ENCODE measurements at regions not wholly inside any gene's neighbourhood (a gene's known extent, or its start where the extent isn't known, plus 50 kb on each side); places are given as distances from the start of the nearest gene placed in this dataset.
"Not testable (repeated sequence)": the region's sequence is repeated elsewhere in the genome, so short reads cannot be mapped to it uniquely, and the experiment has no call there.

DNA sequence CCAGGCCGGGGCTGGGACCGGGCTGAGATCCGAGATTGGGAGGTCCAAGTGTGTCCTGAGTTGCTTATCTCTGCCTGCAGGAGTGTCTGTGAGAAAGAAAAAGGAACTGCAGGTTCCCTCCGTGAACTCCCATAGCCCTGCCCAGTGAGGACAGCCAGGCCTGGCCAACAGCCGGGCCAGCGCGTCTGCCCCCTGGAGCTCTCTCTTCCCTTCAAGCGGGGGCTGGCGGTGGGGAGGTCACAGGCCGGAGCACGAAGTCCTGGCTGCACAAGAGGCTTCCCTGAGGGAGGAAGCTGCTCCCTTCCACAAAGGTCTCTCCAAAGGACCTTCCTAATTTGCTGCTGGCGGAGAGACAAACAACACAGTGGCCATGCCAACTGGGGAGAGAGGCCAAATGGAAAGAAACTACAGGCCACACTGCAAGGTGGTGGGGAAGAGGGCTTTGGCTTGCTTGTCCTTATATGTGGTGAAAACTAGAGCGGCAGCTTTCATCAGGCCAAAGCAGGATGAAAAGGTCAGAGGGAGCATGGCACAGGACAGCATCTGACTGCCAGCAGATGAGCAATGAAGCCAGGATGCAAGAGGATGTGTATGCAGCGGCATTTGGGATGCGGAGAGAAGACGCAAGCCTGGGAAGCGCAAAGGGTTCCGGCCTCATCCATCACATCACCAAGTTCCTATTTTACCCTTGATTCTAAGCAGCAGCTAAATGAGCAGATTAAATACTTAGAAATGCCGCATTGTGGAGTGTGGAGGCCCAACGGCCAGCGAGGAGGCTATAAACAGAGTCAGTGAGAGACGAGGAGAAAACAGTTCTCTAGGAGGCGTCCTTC lies 260.0 kb downstream of the ERMARD start:
- peak in 7 of 14 donors; percentile 16 to 35 (median 19) for DNase-seq

DNA sequence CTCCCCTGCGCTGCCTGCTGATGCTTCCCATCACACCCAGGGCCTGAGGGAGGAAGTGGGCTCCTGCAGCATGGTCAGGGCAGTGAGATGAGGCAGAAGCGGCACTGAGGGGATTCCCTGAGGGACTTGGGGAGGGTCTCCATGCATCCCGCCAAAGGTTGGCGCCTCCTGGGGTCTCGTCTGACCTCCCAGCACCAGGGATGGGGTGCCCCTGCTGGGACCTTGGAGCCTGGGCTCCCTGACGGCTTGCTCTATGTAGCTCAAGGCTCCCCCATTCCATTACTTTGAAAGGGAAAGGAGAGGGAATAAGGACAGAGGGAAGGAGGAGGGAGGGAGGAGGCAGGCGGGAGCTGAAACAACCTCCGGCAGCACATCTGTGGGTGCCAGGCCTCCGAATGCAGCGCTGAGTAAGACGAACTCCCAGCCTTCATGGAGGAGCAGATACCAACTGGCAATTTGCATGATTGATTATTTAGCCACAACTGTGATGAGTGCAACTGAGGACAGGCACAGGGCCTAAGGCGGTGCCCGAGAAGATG lies 259.3 kb downstream of the ERMARD start:
- DNase-seq = no peak

DNA sequence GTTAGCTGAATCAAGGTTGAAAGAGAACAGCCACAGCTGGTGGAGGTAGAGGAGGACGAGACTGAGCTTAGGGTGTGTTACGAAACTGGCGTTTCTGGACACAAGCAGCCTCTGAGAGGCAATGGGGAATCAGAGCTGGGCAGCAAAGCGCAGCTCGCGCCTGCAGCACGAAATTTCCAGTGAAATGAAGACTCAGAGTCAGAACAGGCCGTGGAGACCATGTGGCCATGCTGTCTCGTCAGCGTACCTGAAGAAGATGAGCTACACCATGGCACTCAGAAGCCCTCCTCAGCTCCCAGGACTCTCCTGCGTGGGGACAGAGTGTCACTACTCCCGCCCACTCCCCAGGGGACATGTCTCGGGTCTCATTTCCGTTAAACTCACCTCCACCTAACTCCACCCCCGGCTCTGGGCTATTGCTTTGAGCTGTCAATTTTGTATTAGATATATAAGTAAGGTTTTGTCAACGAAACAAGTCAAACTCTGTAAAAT lies 256.9 kb downstream of the ERMARD start:
- no peak for DNase-seq

DNA sequence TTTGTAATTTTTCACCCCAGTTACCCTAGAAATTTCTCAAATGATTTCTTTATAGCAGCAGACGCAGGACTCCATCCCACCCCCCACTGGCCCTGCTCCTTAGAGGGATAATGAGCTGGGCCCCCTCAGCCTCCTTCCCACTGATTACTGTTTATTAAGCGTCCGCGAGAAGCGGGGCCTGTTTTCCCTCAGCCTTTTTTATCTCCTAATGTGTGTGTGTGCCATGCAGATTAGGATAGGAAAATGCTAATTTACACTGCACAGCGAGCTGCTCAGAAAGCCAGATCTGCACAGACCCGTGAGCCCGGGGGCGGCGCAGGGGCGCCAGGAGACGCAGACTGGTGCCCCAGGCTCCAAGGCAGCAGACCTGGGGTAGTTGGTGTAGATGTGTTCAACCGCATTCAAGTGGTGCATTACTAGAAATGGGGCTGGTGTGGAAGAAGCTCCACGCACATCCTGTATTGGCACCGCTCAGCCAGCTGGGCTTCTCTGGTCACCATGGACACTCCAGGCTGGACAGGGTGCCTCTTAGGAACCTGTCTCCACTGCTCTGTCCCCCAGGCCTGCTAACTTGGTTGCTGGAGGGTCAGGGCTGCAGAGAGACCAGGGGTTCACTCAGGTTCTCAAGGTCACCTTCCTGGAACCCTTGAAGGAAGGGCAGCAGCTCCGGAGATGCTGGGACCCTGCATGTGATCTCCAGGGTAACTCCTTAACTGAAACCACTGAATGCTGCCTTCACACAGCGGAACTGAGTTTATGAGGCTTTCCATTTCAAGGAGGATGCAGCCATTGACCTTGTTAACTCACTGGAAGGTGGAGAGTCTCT lies 256.3 kb downstream of the ERMARD start:
- no peak for DNase-seq

DNA sequence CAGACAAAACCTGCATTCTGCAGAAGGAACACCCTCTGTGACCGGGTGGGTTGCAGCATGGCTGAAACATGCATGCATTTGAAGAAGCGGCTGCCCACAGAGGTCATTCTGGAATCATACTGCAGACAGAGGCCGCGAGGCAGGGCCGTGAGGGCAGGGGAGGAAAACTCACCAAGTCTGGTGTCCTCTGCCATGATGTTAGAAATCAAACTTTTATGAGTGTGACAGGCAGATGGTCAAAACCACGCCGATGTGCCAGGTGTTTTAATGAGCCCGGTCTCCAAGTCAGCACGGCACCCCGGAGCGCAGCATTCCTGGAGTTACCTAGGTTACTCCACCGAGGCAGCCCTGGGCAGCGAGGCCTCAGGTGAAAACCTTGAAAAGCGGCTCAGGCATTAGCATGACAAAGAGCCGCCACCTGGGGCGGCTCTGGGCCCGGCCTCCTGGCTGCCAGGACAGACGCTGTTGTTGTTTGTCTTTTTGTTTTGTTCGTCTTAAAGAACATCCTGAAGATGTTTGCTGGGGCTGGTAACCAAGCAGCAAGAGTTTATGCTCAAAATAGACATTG lies 255.6 kb downstream of the ERMARD start:
- DNase-seq = no peak

DNA sequence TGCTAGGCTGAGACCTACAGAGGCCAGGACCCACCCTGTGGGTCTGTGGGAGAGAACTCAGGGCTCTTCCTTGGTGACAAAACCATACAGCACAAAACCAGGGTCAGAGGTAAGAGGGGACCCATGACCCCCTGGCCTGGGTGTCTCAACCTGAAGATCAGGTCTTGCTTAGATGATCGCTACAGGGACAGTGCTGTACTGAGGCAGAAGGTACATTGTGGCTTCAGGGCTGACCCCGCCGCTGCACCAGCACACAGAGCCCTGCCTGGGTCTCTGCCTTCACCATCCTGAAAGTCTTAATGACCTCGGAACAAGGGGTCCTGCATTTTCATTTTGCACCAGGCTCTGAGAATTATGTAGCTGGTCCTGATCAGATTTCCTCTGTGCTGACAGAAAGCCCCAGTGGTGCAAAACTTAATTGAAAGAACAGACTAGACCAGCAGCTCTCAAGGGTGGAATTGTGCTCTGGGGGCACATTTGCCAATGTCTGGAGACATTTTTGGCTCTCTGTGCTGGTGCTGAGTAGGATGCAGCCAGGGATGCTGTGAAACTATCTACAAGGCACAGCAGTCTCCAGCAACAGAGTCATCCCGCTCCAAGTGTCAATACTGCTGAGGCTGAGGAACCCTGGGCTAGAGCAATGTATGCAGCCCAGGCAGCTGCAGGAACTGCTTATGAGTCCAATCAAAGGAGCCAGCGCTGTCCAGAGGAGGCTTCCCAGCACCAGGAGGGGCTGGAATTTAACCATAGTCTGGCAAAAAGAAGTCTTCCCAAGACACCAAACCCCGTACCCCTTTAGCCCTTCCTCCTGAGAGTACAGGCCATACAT lies 254.9 kb downstream of the ERMARD start:
- DNase-seq = no peak

DNA sequence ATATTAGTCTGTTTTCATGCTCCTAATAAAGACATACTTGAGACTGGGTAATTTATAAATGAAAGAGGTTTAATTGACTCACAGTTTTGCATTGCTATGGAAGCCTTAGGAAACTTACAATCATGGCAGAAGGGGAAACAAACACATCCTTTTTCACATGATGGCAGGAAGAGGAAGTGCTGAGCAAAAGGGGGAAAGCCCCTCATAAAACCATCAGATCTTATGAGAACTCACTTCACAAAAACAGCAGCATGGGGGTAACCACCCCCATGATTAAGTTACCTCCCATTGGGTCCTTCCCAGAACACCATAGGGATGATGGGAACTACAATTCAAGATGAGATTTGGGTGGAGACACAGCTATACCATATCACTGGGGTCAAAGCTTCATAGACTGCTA lies 254.2 kb downstream of the ERMARD start:
- no peak for DNase-seq

DNA sequence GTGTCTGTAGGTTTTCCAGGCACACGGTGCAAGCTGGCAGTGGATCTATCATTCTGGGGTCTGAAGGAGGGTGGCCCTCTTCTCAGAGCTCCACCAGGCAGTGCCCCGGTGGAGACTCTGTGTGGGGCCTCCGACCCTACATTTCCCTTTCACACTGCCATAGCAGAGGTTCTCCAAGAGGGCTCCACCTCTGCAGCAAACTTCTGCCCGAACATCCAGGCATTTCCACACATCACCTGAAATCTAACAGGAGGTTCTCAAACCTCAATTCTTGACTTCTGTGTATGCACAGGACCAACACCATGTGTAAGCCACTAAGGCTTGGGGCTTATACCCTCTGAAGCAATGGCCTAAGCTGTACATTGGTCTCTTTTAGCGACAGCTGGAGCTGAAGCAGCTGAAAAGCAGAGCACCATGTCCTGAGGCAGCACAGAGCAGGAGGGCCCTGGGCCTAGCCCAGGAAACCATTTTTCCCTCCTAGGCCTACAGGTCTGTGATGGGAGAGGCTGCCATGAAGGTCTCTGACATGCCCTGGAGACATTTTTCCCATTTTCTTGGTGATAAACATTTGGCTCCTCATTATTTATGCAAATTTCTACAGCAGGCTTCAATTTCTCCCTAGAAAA lies 253.3 kb downstream of the ERMARD start:
- DNase-seq = no peak

DNA sequence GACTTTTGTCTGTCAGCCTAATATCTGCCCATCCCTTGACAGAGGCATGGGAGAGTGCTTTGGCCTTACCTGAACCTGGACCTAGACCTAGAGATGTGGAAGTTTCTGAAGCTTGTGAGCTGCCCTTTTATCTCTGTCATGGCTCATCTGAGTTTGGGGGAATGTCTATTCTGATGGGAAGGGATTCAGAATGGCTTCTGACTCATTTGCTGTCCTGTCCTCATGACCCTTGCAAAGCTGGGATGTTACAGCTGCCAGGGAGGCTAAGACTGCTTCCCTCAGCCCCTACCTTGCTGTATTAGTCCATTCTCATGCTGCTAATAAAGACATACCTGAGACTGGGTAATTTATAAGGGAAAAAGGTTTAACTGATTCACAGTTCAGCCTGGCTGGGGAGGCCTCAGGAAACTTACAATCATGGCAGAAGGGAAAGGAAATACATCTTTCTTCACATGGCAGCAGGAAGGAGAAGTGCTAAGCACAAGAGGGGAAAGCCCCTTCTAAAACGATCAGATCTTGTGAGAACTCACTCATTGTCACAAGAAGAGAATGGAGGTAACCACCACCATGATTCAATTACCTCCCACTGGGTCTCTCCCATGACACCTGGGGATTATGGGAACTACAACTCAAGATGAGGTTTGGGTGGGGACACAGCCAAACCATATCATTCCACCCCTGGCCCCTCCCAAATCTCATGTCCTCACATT lies 252.2 kb downstream of the ERMARD start:
- no peak for DNase-seq

DNA sequence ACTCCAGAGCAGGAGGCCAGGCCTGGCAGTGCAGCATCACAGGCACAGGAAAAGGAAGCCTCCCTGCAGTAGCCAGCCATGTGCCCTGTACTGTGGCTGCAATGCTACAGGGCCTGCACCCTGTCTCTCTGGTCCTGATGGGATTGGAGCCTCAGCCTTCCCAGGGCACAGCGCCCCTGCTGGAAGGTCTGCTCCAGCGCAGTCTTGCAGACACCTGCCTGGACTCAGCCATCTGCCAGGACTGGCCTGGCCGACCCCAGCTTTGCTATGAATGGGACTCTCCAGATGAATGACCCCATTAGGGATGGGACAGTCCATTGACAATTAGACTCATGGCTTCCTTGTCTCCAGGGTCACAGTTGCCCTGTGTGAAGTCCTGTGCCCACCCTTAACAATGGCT lies 251.6 kb downstream of the ERMARD start:
- no peak for DNase-seq

DNA sequence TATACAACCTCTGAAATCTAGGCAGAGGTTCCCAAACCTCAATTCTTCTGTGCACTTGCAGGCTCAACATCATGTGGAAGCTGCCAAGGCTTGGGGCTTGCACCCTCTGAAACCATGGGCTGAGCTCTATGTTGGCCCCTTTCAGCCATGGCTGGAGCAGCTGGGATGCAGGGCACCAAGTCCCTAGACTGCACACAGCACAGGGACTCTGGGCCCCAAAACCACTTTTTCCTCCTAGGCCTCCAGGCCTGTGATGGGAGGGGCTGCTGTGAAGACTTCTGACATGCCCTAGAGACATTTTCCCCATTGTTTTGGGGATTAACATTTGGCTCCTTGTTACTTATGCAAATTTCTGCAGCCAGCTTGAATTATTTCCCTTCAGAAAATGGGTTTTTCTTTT lies 250.4 kb downstream of the ERMARD start:
- not testable (repeated sequence) for DNase-seq

DNA sequence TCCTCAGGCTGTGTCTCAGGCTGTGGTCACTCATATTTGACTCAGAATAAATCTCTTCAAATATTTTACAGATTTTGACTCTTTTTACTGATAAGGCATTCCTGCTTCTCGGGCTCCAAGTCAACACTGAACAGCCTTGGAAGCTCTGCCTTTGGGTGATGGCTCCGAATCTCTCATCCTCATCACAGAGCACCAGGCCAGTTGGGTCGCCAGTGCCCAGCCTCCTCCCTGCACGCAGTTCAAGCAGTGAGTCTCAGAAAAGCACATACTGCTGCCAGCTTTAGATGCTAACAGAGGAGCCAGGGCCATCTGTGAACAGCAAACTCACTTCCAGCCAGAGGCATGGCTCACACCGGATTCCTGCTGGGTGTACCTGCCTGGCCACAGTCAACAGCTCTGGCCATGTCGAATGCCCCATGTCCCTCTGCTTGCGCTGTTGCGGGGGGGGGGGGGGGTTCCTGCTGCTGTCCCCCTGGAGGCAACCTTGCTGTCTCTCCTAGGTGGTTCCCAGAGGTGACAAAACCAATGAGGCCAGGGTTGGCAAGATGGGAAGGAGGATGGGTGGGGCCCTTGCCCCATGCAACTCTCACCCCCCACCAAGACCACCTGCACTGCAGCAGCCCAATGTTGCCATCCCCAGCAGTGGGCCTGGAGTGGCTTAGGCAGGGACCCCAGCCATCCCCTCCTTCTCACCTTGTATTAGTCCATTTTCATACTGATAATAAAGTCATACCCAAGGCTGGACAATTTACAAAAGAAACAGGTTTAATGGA lies 248.8 kb downstream of the ERMARD start:
- no peak for DNase-seq

DNA sequence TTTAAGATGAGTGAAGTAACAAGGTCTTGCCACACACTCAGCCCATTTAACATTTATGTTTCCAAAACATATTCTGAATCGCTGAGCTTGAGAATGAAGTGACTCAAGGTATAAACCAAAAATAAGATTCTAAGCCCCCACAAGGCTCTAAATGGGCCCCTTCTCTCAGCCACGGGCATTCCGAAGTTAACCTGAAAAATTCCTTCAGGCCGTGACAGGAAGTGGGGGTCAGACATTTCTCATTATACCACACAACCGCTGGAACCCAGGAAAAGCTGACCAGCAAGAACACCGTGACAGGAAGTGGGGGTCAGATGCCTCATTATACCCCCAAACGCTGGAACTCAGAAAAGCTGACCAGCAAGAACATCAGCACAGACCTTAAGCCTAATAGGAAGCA lies 247.9 kb downstream of the ERMARD start:
- DNase-seq = no peak

DNA sequence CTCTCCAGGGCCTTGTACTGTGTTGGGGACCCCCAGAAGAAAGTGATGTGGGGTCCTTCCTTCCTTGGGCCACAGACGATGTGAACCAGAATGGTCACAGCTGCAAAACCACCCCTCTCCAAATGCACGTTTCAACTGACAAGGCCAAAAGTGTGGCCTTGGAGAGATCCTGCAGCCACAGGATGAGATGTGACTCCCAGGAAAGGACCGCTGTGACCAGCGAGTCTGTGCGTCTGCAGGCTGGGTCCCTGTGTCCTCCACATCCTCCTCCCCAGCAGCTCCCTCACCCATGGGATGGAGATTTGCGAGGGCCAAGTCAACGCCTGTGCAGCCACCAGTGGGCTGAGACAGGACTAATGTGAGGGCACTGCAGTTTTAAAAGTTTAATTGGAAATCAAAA lies 247.0 kb downstream of the ERMARD start:
- no peak for DNase-seq

DNA sequence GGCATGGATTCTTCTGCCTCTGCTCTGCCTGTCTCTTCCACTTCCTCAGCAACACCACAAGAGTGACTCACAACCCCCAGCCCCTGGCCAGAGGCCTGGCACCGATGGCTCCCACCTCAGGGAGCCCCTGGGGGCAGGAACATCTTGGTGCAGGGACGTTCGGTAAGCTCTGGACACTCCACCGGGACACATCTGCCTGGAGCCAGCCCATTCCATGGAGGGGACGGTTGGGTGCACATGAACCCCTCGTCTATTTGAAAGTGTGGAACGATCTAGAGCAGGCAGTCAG lies 246.5 kb downstream of the ERMARD start:
- peak in 1 of 14 donors; percentile 35 for DNase-seq

DNA sequence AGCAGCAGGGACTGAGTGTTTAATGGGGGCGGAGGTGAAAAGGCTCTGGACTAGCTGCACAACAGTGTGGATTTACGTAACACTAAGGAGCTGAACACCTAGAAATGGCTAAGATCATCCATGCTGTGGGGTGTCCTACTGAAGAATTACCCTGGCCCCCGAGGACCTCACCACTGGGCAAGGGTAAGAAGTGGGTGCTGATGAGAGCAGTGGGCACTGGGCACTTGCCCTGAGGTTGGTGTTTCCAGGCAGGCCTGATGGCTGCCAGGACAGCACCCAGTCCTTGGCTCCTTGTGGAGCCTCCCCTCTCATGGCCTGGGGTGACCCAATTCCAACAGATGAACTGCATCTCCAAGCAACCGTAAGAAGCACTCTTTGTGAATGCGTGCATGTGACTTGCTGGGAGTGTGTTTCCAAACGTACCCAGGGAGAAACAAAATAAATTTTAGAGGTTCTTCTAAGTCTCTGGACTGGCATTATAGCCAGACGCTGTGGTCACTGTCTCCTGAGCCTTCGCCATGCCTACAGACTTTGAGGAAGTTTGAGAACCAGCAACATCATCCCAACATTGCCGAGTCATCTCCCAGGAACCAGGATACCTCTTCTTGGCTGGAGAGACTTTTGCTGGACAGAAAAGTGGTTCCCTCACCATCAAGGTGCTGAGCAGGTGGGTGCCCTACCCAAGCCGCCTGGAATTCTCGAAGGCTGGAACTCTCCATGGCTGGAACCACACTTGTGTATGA lies 245.9 kb downstream of the ERMARD start:
- no peak for DNase-seq

DNA sequence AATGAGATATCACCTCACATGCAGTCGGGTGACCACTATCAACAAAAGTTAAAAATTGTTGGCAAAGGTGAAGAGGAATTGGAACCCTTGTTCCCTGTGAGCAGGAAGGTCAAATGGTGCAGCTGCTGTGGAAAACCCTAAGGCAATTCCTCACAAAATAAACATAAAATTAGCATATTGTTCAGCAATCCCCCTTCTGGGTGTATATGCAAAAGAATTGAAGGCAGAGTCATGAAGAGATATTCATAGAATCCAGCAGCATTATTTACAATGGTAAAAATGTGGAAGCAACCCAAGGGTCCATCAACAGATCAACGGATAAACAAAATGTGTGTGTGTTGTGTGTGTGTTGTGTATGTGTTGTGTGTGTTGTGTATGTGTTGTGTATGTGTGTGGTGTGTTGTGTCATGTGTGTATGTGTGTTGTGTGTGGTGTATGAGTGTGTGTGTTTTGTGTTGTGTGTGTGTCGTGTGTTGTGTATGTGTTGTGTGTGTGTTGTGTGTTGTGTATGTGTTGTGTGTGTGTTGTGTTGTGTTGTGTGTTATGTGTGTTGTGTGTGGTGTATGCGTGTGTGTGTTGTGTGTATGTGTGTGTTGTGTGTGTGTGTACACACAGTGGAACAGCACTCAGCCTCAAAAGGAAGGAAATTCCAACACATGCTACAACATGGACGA lies 245.1 kb downstream of the ERMARD start:
- DNase-seq = no peak

DNA sequence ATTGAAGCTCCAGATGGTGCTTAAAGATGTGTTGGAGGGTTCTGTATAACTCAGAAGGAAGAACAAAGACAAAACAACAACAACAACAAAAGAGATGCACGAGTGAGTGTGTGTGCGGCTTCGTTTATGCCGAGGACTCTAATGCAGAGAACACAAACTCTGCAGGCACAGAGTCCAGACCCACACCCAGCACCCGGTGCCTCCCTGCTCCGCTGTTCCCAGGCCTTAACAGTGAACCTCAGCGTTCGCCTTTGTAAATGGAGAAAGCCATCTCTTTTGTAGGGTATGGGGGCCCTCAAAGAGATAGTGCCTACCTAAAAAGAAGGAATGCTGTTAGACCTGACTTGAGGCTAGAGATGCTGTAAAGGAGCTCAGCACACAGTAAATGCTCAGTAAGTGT lies 243.3 kb downstream of the ERMARD start:
- no peak for DNase-seq

Data from C1 segment of cervical spinal cord (tissue), 14 donors.